Activated naive CD8-positive, alpha-beta T cell treated with anti-CD3 and anti-CD28 coated beads, Interleukin-2, amount 10 ng/mL, durations not matched to agents 7 days and 5 days (primary cell): ENCODE measurements at regions not wholly inside any gene's neighbourhood (a gene's known extent, or its start where the extent isn't known, plus 50 kb on each side); places are given as distances from the start of the nearest gene placed in this dataset.
A peak's percentile ranks its signal among the peaks of the same experiment; 100 is the strongest.
"Not testable (repeated sequence)": the region's sequence is repeated elsewhere in the genome, so short reads cannot be mapped to it uniquely, and the experiment has no call there.

ENCODE experiments used
- ATAC-seq: fragments of 150-1000 bp; cut with Tn5 transposase; one replicate; pipeline ENCODE4 v1.10.0; 2021; ENCODE audit warnings: low read depth, moderate library complexity
- POLR2A ChIA-PET: fragments of 350-600 bp; sonication (Branson Sonifier 250); formaldehyde crosslinking; loops from one replicate; lab custom pipeline; 2021; ENCODE audit warnings: antibody characterized with exemption; lab: Charles Lee
- DNase-seq: peaks from one replicate; pipeline ENCODE4 v3.0.0; 2021
- H3K27ac Mint-ChIP-seq: one replicate; pipeline ENCODE4 v1.8.0; 2022; ENCODE audit warnings: mild to moderate bottlenecking, mixed read lengths
- H3K27me3 Mint-ChIP-seq: one replicate; pipeline ENCODE4 v1.8.0; 2022; ENCODE audit warnings: mild to moderate bottlenecking, moderate library complexity, mixed read lengths
- H3K36me3 Mint-ChIP-seq: one replicate; pipeline ENCODE4 v1.8.0; 2021; ENCODE audit warnings: mild to moderate bottlenecking, mixed read lengths
- H3K4me1 Mint-ChIP-seq: one replicate; pipeline ENCODE4 v1.8.0; 2021; ENCODE audit warnings: mixed read lengths
- H3K4me3 Mint-ChIP-seq: one replicate; pipeline ENCODE4 v1.8.0; 2022; ENCODE audit warnings: mild to moderate bottlenecking, moderate library complexity, mixed read lengths
- H3K9me3 Mint-ChIP-seq: one replicate; pipeline ENCODE4 v1.8.0; 2021; ENCODE audit warnings: mixed read lengths

- no peak for DNase-seq
Observed at GRCh38 chr3:110307065-110307809, 764.4 kb upstream of the NECTIN3 start.

GRCh38 chr3:110311541-110311940 is 760.1 kb upstream of the NECTIN3 start:
- H3K27ac Mint-ChIP-seq, result no peak overlapping the region
- H3K9me3 Mint-ChIP-seq, result no peaks in the 10 kb centered on the region
- POLR2A ChIA-PET, result no interaction called here
- H3K4me1 Mint-ChIP-seq, result peaks cover 8% of the 10 kb centered on the region
- DNase-seq, result no peak
- ATAC-seq, result no peak
- H3K27me3 Mint-ChIP-seq, result peaks cover 3% of the 10 kb centered on the region
- no peak overlapping the region for H3K4me3 Mint-ChIP-seq
- H3K36me3 Mint-ChIP-seq, result no peaks in the 10 kb centered on the region

More at GRCh38 chr3:110307065-110307809, 764.4 kb upstream of the NECTIN3 start:
- Mint-ChIP-seq H3K9me3 (no peaks in the 10 kb centered on the region), H3K4me1 (peaks cover 3% of the 10 kb centered on the region), H3K4me3 (no peak overlapping the region), H3K27ac (no peak overlapping the region), H3K36me3 (no peaks in the 10 kb centered on the region), H3K27me3 (peaks cover 5% of the 10 kb centered on the region)
- ATAC-seq, result no peak
- POLR2A ChIA-PET, result no interaction called here

GRCh38 chr3:110314512-110315114 is 757.0 kb upstream of the NECTIN3 start:
- Mint-ChIP-seq H3K27ac (no peak overlapping the region), H3K27me3 (peaks cover 3% of the 10 kb centered on the region), H3K4me3 (no peak overlapping the region), H3K9me3 (no peaks in the 10 kb centered on the region), H3K4me1 (peaks cover 5% of the 10 kb centered on the region), H3K36me3 (no peaks in the 10 kb centered on the region)
- ATAC-seq (peak; percentile 65), DNase-seq (peak; percentile 25)
- POLR2A ChIA-PET, result no interaction called here

- H3K27ac Mint-ChIP-seq, result no peak overlapping the region
- POLR2A ChIA-PET, result no interaction called here
Observed at GRCh38 chr3:110318108-110318507, 753.5 kb upstream of the NECTIN3 start.

GRCh38 chr3:110323349-110323748 is 748.3 kb upstream of the NECTIN3 start:
- POLR2A ChIA-PET, result no interaction called here
- ATAC-seq (no peak), DNase-seq (no peak)
- Mint-ChIP-seq H3K27ac (no peak overlapping the region), H3K36me3 (no peaks in the 10 kb centered on the region), H3K27me3 (peaks cover 2% of the 10 kb centered on the region), H3K4me1 (no peaks in the 10 kb centered on the region), H3K4me3 (no peak overlapping the region), H3K9me3 (no peaks in the 10 kb centered on the region)

More at GRCh38 chr3:110318108-110318507, 753.5 kb upstream of the NECTIN3 start:
- Mint-ChIP-seq H3K36me3 (no peaks in the 10 kb centered on the region), H3K4me3 (no peak overlapping the region), H3K4me1 (peaks cover 5% of the 10 kb centered on the region), H3K9me3 (no peaks in the 10 kb centered on the region), H3K27me3 (no peaks in the 10 kb centered on the region)
- no peak for DNase-seq
- no peak for ATAC-seq

GRCh38 chr3:110324171-110324705 is 747.4 kb upstream of the NECTIN3 start:
- ATAC-seq, result no peak
- Mint-ChIP-seq H3K27me3 (peaks cover 2% of the 10 kb centered on the region), H3K27ac (no peak overlapping the region), H3K36me3 (no peaks in the 10 kb centered on the region), H3K4me1 (no peaks in the 10 kb centered on the region), H3K4me3 (no peak overlapping the region), H3K9me3 (no peaks in the 10 kb centered on the region)
- POLR2A ChIA-PET, result no interaction called here
- DNase-seq, result no peak

GRCh38 chr3:110327870-110328269 is 743.7 kb upstream of the NECTIN3 start:
- no peaks in the 10 kb centered on the region for H3K36me3 Mint-ChIP-seq
- H3K27ac Mint-ChIP-seq, result no peak overlapping the region
- no peak overlapping the region for H3K4me3 Mint-ChIP-seq
- POLR2A ChIA-PET, result no interaction called here
- no peak for DNase-seq
- no peak for ATAC-seq
- H3K4me1 Mint-ChIP-seq, result no peaks in the 10 kb centered on the region
- peaks cover 2% of the 10 kb centered on the region for H3K27me3 Mint-ChIP-seq
- H3K9me3 Mint-ChIP-seq, result peaks cover under 1% of the 10 kb centered on the region

- H3K36me3 Mint-ChIP-seq, DNase-seq, ATAC-seq, H3K27ac Mint-ChIP-seq, H3K4me1 Mint-ChIP-seq, H3K9me3 Mint-ChIP-seq, H3K4me3 Mint-ChIP-seq, POLR2A ChIA-PET, H3K27me3 Mint-ChIP-seq: not testable (repeated sequence)
Observed at GRCh38 chr3:110331562-110331961, 740.1 kb upstream of the NECTIN3 start.

- Mint-ChIP-seq H3K4me1 (no peaks in the 10 kb centered on the region), H3K27me3 (peaks cover 4% of the 10 kb centered on the region), H3K27ac (no peak overlapping the region), H3K4me3 (no peak overlapping the region), H3K9me3 (peaks cover 7% of the 10 kb centered on the region), H3K36me3 (no peaks in the 10 kb centered on the region)
- DNase-seq (no peak), ATAC-seq (no peak)
- POLR2A ChIA-PET, result no interaction called here
Observed at GRCh38 chr3:110332629-110333028, 739.0 kb upstream of the NECTIN3 start.

GRCh38 chr3:110341047-110341446 is 730.6 kb upstream of the NECTIN3 start:
- Mint-ChIP-seq H3K27ac (no peak overlapping the region), H3K4me1 (no peaks in the 10 kb centered on the region), H3K4me3 (no peak overlapping the region), H3K27me3 (peaks cover 4% of the 10 kb centered on the region), H3K9me3 (no peaks in the 10 kb centered on the region), H3K36me3 (no peaks in the 10 kb centered on the region)
- ATAC-seq (no peak), DNase-seq (no peak)
- POLR2A ChIA-PET, result no interaction called here

- no peaks in the 10 kb centered on the region for H3K27me3 Mint-ChIP-seq
- POLR2A ChIA-PET, result no interaction called here
- no peaks in the 10 kb centered on the region for H3K36me3 Mint-ChIP-seq
- no peaks in the 10 kb centered on the region for H3K4me1 Mint-ChIP-seq
- DNase-seq, result no peak
- H3K27ac Mint-ChIP-seq, result no peak overlapping the region
- no peak overlapping the region for H3K4me3 Mint-ChIP-seq
- no peaks in the 10 kb centered on the region for H3K9me3 Mint-ChIP-seq
- ATAC-seq, result no peak
Observed at GRCh38 chr3:110343376-110343775, 728.2 kb upstream of the NECTIN3 start.

- Mint-ChIP-seq H3K4me3 (no peak overlapping the region), H3K4me1 (no peaks in the 10 kb centered on the region), H3K27ac (no peak overlapping the region), H3K36me3 (no peaks in the 10 kb centered on the region), H3K27me3 (no peaks in the 10 kb centered on the region), H3K9me3 (no peaks in the 10 kb centered on the region)
- POLR2A ChIA-PET, result no interaction called here
- DNase-seq, result no peak
- no peak for ATAC-seq
Observed at GRCh38 chr3:110343945-110344344, 727.7 kb upstream of the NECTIN3 start.

- DNase-seq (no peak), ATAC-seq (no peak)
- no peaks in the 10 kb centered on the region for H3K27me3 Mint-ChIP-seq
- POLR2A ChIA-PET, result no interaction called here
- no peaks in the 10 kb centered on the region for H3K9me3 Mint-ChIP-seq
- no peak overlapping the region for H3K27ac Mint-ChIP-seq
- no peaks in the 10 kb centered on the region for H3K4me1 Mint-ChIP-seq
- no peak overlapping the region for H3K4me3 Mint-ChIP-seq
- no peaks in the 10 kb centered on the region for H3K36me3 Mint-ChIP-seq
Observed at GRCh38 chr3:110344487-110344886, 727.1 kb upstream of the NECTIN3 start.
